H1 (cell line): ENCODE measurements at regions not wholly inside any gene's neighbourhood (a gene's known extent, or its start where the extent isn't known, plus 50 kb on each side); places are given as distances from the start of the nearest gene placed in this dataset.

Source experiments
- EGR1 ChIP-seq: IDR thresholded peaks from 2 replicates; pipeline ENCODE4 v1.6.1; 2011; ENCODE audit warnings: low read depth, low read length, borderline replicate concordance
- KDM5A ChIP-seq: fragments of 200-600 bp; IDR thresholded peaks from 2 replicates; pipeline ENCODE4 v1.7.1; 2012; ENCODE audit warnings: mild to moderate bottlenecking, low read length, inconsistent platforms, mixed read lengths
- POU5F1 ChIP-seq: IDR thresholded peaks from 2 replicates; pipeline ENCODE4 v1.6.1; 2011; ENCODE audit warnings: low read depth, mild to moderate bottlenecking, low read length, moderate library complexity
- RBBP5 ChIP-seq: IDR thresholded peaks from 2 replicates; pipeline ENCODE4 v1.7.1; 2012; ENCODE audit warnings: low read depth, mild to moderate bottlenecking, inconsistent platforms, low read length, moderate library complexity, borderline replicate concordance
- RNF2 ChIP-seq: fragments of 200-900, 300-1000 bp; sonication (generic); IDR thresholded peaks from 2 replicates; pipeline ENCODE4 v1.7.1; 2016; ENCODE audit warnings: borderline replicate concordance, low read depth, mild to moderate bottlenecking, antibody characterized with exemption, low read length; ENCODE audit not compliant: poor library complexity, severe bottlenecking; ENCODE audit errors: missing control alignments
- SP1 ChIP-seq: IDR thresholded peaks from 2 replicates; pipeline ENCODE4 v1.6.1; 2011; ENCODE audit warnings: low read depth, low read length
- SRF ChIP-seq: IDR thresholded peaks from 2 replicates; pipeline ENCODE4 v1.6.1; 2011; ENCODE audit warnings: mild to moderate bottlenecking, low read depth, low read length, moderate library complexity
- TAF1 ChIP-seq: IDR thresholded peaks from 2 replicates; pipeline ENCODE4 v1.6.1; 2011; ENCODE audit warnings: mild to moderate bottlenecking, low read depth, low read length
- TF ChIP-seq, protein P1 (sequence below): fragments of 300-600 bp; sonication (generic); IDR thresholded peaks from 2 replicates; pipeline ENCODE4 v1.7.1; 2012; ENCODE audit warnings: low read length, moderate library complexity, mild to moderate bottlenecking, inconsistent platforms; ENCODE audit not compliant: insufficient replicate concordance

GRCh38 chr5:39846144-39846543 is 421.4 kb upstream of the DAB2 start (continued):
- TF ChIP-seq, protein P1, sequence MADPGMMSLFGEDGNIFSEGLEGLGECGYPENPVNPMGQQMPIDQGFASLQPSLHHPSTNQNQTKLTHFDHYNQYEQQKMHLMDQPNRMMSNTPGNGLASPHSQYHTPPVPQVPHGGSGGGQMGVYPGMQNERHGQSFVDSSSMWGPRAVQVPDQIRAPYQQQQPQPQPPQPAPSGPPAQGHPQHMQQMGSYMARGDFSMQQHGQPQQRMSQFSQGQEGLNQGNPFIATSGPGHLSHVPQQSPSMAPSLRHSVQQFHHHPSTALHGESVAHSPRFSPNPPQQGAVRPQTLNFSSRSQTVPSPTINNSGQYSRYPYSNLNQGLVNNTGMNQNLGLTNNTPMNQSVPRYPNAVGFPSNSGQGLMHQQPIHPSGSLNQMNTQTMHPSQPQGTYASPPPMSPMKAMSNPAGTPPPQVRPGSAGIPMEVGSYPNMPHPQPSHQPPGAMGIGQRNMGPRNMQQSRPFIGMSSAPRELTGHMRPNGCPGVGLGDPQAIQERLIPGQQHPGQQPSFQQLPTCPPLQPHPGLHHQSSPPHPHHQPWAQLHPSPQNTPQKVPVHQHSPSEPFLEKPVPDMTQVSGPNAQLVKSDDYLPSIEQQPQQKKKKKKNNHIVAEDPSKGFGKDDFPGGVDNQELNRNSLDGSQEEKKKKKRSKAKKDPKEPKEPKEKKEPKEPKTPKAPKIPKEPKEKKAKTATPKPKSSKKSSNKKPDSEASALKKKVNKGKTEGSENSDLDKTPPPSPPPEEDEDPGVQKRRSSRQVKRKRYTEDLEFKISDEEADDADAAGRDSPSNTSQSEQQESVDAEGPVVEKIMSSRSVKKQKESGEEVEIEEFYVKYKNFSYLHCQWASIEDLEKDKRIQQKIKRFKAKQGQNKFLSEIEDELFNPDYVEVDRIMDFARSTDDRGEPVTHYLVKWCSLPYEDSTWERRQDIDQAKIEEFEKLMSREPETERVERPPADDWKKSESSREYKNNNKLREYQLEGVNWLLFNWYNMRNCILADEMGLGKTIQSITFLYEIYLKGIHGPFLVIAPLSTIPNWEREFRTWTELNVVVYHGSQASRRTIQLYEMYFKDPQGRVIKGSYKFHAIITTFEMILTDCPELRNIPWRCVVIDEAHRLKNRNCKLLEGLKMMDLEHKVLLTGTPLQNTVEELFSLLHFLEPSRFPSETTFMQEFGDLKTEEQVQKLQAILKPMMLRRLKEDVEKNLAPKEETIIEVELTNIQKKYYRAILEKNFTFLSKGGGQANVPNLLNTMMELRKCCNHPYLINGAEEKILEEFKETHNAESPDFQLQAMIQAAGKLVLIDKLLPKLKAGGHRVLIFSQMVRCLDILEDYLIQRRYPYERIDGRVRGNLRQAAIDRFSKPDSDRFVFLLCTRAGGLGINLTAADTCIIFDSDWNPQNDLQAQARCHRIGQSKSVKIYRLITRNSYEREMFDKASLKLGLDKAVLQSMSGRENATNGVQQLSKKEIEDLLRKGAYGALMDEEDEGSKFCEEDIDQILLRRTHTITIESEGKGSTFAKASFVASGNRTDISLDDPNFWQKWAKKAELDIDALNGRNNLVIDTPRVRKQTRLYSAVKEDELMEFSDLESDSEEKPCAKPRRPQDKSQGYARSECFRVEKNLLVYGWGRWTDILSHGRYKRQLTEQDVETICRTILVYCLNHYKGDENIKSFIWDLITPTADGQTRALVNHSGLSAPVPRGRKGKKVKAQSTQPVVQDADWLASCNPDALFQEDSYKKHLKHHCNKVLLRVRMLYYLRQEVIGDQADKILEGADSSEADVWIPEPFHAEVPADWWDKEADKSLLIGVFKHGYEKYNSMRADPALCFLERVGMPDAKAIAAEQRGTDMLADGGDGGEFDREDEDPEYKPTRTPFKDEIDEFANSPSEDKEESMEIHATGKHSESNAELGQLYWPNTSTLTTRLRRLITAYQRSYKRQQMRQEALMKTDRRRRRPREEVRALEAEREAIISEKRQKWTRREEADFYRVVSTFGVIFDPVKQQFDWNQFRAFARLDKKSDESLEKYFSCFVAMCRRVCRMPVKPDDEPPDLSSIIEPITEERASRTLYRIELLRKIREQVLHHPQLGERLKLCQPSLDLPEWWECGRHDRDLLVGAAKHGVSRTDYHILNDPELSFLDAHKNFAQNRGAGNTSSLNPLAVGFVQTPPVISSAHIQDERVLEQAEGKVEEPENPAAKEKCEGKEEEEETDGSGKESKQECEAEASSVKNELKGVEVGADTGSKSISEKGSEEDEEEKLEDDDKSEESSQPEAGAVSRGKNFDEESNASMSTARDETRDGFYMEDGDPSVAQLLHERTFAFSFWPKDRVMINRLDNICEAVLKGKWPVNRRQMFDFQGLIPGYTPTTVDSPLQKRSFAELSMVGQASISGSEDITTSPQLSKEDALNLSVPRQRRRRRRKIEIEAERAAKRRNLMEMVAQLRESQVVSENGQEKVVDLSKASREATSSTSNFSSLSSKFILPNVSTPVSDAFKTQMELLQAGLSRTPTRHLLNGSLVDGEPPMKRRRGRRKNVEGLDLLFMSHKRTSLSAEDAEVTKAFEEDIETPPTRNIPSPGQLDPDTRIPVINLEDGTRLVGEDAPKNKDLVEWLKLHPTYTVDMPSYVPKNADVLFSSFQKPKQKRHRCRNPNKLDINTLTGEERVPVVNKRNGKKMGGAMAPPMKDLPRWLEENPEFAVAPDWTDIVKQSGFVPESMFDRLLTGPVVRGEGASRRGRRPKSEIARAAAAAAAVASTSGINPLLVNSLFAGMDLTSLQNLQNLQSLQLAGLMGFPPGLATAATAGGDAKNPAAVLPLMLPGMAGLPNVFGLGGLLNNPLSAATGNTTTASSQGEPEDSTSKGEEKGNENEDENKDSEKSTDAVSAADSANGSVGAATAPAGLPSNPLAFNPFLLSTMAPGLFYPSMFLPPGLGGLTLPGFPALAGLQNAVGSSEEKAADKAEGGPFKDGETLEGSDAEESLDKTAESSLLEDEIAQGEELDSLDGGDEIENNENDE: no peak
- TF ChIP-seq POU5F1 (no peak), EGR1 (no peak), RNF2 (no peak), RBBP5 (no peak), TAF1 (no peak), SP1 (no peak), SRF (no peak), KDM5A (no peak)
